ENCODE measurements at regions not wholly inside any gene's neighbourhood (a gene's known extent, or its start where the extent isn't known, plus 50 kb on each side); places are given as distances from the start of the nearest gene placed in this dataset.

- Histone ChIP-seq H3K36me3 (no peaks in the 10 kb centered on the region), H3K4me3 (no peak overlapping the region), H3K27me3 (no peaks in the 10 kb centered on the region), H3K9me3 (no peaks in the 10 kb centered on the region), H3K4me1 (ENCODE audit: insufficient read depth) (peaks cover 6% of the 10 kb centered on the region), H3K27ac (no peak overlapping the region)
- intact Hi-C loops (cut with DNase I), result no loop called here
- DNase-seq, result no peak
- WGBS, 3 donors, result 35 to 42% (median 40%) methylated on average over 4 of the region's 4 CpGs
- TF ChIP-seq CTCF (IDR thresholded peaks at IDR 0.05) (no peak), EP300 (IDR thresholded peaks at IDR 0.05) (no peak), POLR2A (IDR thresholded peaks at IDR 0.05) (no peak)
Measured at GRCh38 chr2:144834363-144834762, 314.4 kb upstream of the ZEB2 start.

- intact Hi-C loops (cut with DNase I), result no loop called here
- TF ChIP-seq EP300 (IDR thresholded peaks at IDR 0.05) (no peak), POLR2A (IDR thresholded peaks at IDR 0.05) (no peak), CTCF (IDR thresholded peaks at IDR 0.05) (no peak)
- H3K27ac ChIP-seq, result no peak overlapping the region
- DNase-seq, result no peak
- H3K4me3 ChIP-seq, result no peak overlapping the region
- H3K9me3 ChIP-seq, result no peaks in the 10 kb centered on the region
- H3K4me1 ChIP-seq (ENCODE audit: insufficient read depth), result peaks cover 6% of the 10 kb centered on the region
- H3K36me3 ChIP-seq, result no peaks in the 10 kb centered on the region
- 92 to 97% (median 93%) methylated on average over 1 of the region's 1 CpG for WGBS, 3 donors
- H3K27me3 ChIP-seq, result no peaks in the 10 kb centered on the region
Measured at GRCh38 chr2:144833075-144833637, 313.2 kb upstream of the ZEB2 start.

DNA sequence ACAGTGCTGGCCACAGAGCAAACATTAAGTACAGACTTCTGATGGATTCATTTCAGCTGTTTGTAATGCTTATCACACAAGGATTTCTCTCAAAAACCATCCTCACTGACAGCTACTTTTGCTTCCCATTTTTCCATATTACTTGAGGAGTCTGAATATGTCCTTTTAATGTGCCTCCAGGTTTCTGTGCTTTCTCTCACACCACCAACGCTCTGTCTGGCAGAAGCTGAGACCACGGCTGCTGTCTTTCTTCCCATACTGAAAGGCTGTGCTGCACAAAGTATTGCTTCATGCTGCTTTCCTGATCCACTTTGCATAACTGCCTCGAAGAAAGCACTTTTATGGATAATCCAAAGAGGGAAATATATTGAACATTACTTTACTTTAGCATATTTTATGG, 312.1 kb upstream of the ZEB2 start:
- DNase-seq, result no peak
- Histone ChIP-seq H3K4me3 (no peak overlapping the region), H3K27me3 (no peaks in the 10 kb centered on the region), H3K36me3 (no peaks in the 10 kb centered on the region), H3K9me3 (no peaks in the 10 kb centered on the region), H3K27ac (no peak overlapping the region), H3K4me1 (ENCODE audit: insufficient read depth) (peaks cover 6% of the 10 kb centered on the region)
- 85 to 89% (median 86%) methylated on average over 3 of the region's 3 CpGs for WGBS, 3 donors
- TF ChIP-seq EP300 (IDR thresholded peaks at IDR 0.05) (no peak), CTCF (IDR thresholded peaks at IDR 0.05) (no peak), POLR2A (IDR thresholded peaks at IDR 0.05) (no peak)
- intact Hi-C loops (cut with DNase I), result no loop called here

DNA sequence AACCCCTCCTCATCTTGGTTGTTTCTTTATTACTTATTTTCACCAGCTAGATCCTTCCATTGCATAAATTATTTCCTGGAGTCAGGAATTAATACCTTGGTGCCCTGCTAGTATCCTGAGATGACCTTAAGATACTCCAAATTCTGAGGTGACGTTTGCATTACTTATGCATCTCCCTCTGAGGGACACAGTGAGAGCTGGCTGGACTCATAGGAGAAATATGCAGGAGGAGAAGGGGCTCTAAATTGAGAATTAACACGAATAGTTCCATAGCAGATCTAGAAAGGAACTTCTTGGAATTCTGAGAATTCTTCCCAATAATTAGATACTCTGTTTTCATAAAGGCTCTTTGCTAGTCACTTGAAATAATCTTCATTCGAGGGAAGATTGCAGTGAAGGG, 310.6 kb upstream of the ZEB2 start:
- TF ChIP-seq EP300 (IDR thresholded peaks at IDR 0.05) (no peak), CTCF (IDR thresholded peaks at IDR 0.05) (no peak), POLR2A (IDR thresholded peaks at IDR 0.05) (no peak)
- no peak for DNase-seq
- WGBS, 3 donors, result 49 to 67% (median 66%) methylated on average over 3 of the region's 3 CpGs
- Histone ChIP-seq H3K4me3 (no peak overlapping the region), H3K4me1 (ENCODE audit: insufficient read depth) (peaks cover 2% of the 10 kb centered on the region), H3K36me3 (no peaks in the 10 kb centered on the region), H3K27ac (no peak overlapping the region), H3K9me3 (no peaks in the 10 kb centered on the region), H3K27me3 (no peaks in the 10 kb centered on the region)
- intact Hi-C loops (cut with DNase I), result no loop called here
